ENCODE measurements at regions not wholly inside any gene's neighbourhood (a gene's known extent, or its start where the extent isn't known, plus 50 kb on each side); places are given as distances from the start of the nearest gene placed in this dataset.

GRCh38 chr5:104937598-104937997, 1375.0 kb upstream of the NUDT12 start:
- no TSS peak for BruUV-seq (replicated peaks)
- ATAC-seq: no peak
- CTCF ChIA-PET: no interaction called here

More at GRCh38 chr5:104937598-104937997, 1375.0 kb upstream of the NUDT12 start:
- H3K4me1 ChIP-seq (ENCODE audit: control insufficient read depth in 1 of 2, insufficient read depth in 2 of 2, low read length in 2 of 2): no peaks in the 10 kb centered on the region; a peak in 1 of 4 replicates
- H3K27me3 ChIP-seq (ENCODE audit: insufficient read depth, low read length): no peaks in the 10 kb centered on the region
- H3K4me2 ChIP-seq (ENCODE audit: low read length): no peak overlapping the region
- H2AFZ ChIP-seq (ENCODE audit: low read depth, low read length, poor library complexity, severe bottlenecking): no peak overlapping the region
- no peaks in the 10 kb centered on the region for H3K9me2 ChIP-seq (ENCODE audit: insufficient read depth)
- no peaks in the 10 kb centered on the region for H3K36me3 ChIP-seq (ENCODE audit: control insufficient read depth in 1 of 2, insufficient read depth in 2 of 2, low read length in 2 of 2)
- intact Hi-C loops (cut with micrococcal nuclease): no loop called here
- H3K9me3 ChIP-seq (ENCODE audit: control insufficient read depth in 1 of 2, insufficient read depth in 1 of 2, low read depth in 1 of 2, low read length in 2 of 2): no peaks in the 10 kb centered on the region
- no peak for DNase-seq (ENCODE audit: low read depth, low spot score)
- H3K9ac ChIP-seq (ENCODE audit: low read length): no peak overlapping the region
- no peak overlapping the region for H3K4me3 ChIP-seq (replicated peaks in 1 of 2; ENCODE audit: low read depth in 1 of 2, low read length in 2 of 2)
- H3K27ac ChIP-seq (ENCODE audit: low read depth, low read length): no peak overlapping the region
- no peak for TF ChIP-seq MAX (IDR thresholded peaks at IDR 0.05)
- TF ChIP-seq FOSL1 (IDR thresholded peaks at IDR 0.05; ENCODE audit: low read depth): no peak
- no peak for TF ChIP-seq EZH2 (IDR thresholded peaks at IDR 0.05)
- no peak for TF ChIP-seq REST (IDR thresholded peaks at IDR 0.05; ENCODE audit: low read depth)
- no peak for TF ChIP-seq POLR2A (IDR thresholded peaks at IDR 0.05; ENCODE audit: borderline replicate concordance, extremely low read depth, insufficient read depth, insufficient read length)
- TF ChIP-seq RAD21 (IDR thresholded peaks at IDR 0.05; ENCODE audit: low read depth): no peak
- TF ChIP-seq SRF (IDR thresholded peaks at IDR 0.05; ENCODE audit: low read depth): no peak
- TF ChIP-seq TCF7L2 (IDR thresholded peaks at IDR 0.05; ENCODE audit: borderline replicate concordance, extremely low read depth, insufficient read depth, insufficient read length): no peak
- TF ChIP-seq ZFX (IDR thresholded peaks at IDR 0.05): no peak
- TF ChIP-seq EGR1 (IDR thresholded peaks at IDR 0.05; ENCODE audit: low read depth): no peak
- no peak for TF ChIP-seq ATF3 (IDR thresholded peaks at IDR 0.05)
- no peak for TF ChIP-seq EZH2phosphoT487 (IDR thresholded peaks at IDR 0.05; ENCODE audit: borderline replicate concordance)
- no peak for TF ChIP-seq CTCF (IDR thresholded peaks at IDR 0.05 in 2 of 3, conservative IDR thresholded peaks at IDR 0.05 in 1 of 3; ENCODE audit: borderline replicate concordance in 1 of 3, insufficient read depth in 1 of 3, low read depth in 2 of 3, low read length in 2 of 3)
- no peak for TF ChIP-seq ZNF274 (IDR thresholded peaks at IDR 0.05; ENCODE audit: low read depth, low read length)
- no peak for TF ChIP-seq ELF1 (IDR thresholded peaks at IDR 0.05; ENCODE audit: borderline replicate concordance, low read depth)
- no peak for TF ChIP-seq SIN3A (IDR thresholded peaks at IDR 0.05; ENCODE audit: low read depth)
- TF ChIP-seq JUND (IDR thresholded peaks at IDR 0.05): no peak
- no peak for TF ChIP-seq SP1 (IDR thresholded peaks at IDR 0.05; ENCODE audit: low read depth)
- TF ChIP-seq ZBTB33 (IDR thresholded peaks at IDR 0.05; ENCODE audit: extremely low read depth, insufficient replicate concordance, low read length): no peak
- ChIA-PET POLR2A (no interaction called here), RAD21 (ENCODE audit: low non-redundant PET in 1 of 2, low total read pairs in 2 of 2, uncharacterized antibody in 2 of 2, unreplicated experiment in 2 of 2) (no interaction called here)
- H4K20me1 ChIP-seq (ENCODE audit: insufficient read depth): 0 out of 2 replicates have a peak, but pooled peaks cover 4% of the 10 kb centered on the region
- H3K79me2 ChIP-seq (ENCODE audit: insufficient read depth, low read length): no peaks in the 10 kb centered on the region

All from HCT116 (cell line).